HG02588 (cell line): ENCODE measurements at regions not wholly inside any gene's neighbourhood (a gene's known extent, or its start where the extent isn't known, plus 50 kb on each side); places are given as distances from the start of the nearest gene placed in this dataset.
"Not testable (repeated sequence)": the region's sequence is repeated elsewhere in the genome, so short reads cannot be mapped to it uniquely, and the experiment has no call there.

Experiments used
- ATAC-seq: cut with Tn5 transposase; IDR thresholded peaks from one replicate; pipeline ENCODE4 v1.9.1; 2021; ENCODE audit warnings: mild to moderate bottlenecking, moderate library complexity; ENCODE audit not compliant: unreplicated experiment

DNA sequence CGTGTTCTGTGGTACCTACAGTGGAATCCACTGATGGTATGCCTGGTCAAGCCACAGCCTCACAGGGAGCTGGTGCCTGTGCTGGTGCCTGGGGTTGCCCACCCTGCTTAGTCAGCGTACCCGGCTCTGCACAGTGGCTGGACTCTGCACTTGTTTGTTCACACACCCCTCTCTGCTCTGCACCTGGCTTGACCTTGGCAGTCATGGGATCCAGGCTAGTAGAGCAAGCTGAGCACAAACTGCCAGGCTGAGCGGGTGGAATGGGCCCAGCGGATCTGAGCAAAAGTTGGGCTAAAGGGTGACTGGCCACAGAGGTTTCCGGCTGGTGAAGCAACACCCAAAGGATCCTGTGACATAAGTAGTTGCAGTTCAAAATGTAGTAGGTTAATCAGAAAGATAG is 163.5 kb downstream of the CDH19 start:
- ATAC-seq: no peak

DNA sequence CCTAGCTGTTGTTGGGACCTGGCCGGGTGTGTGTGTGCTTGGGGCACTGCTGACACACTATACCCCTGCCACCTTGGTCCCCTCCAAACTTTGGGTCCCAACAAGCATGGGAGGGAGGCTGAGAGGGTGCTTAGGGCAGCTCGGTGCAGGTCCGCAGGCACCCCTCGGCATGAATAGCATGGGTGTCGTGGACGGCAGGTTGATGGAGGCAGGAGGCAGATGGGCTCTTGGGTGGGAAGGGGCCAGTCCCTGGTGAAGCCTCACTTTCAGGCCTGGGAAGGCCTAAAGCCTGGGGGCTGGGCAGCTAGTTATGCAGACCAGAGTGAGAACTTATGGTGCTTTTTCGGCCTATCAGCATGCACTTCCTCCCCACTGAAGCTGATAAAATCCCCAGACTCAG is 164.2 kb downstream of the CDH19 start:
- no peak for ATAC-seq

DNA sequence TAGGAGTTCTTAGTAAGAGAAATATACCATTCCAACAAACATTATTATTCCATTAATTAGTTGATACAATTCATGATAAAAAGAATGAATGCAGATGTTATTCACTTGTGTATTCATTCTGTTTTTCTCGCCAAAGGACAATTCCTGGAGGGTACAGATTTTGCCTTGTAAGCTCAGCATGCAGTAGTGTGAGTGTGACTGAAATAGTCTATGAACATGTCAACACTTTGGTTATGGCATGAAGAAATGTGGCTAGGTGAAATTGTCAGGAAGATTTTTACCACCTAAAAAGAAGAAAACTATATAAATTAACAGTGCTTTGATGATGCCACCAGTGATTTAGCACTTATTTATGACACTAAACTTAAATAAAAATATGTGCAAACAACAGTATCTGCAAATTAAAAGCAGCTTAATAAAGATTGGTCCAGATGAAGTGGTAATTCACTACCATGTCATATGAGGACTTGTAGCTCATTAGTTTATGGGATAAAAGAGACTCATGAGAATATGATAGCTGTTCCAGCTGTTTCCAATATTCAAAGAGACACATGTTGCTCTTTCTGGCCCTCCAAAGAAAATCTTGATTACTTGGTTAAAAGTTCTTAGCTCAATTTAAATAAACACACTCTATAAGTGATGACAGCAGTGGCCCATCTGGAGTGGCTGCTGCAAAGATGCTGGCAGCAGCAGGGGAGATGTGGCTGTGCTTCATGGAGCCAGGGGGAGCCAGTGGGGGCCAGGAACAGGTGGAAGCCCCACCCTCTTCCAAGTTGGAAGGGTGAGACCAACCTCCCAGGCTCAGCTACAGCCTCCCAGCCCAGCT is 165.0 kb downstream of the CDH19 start:
- ATAC-seq: no peak

DNA sequence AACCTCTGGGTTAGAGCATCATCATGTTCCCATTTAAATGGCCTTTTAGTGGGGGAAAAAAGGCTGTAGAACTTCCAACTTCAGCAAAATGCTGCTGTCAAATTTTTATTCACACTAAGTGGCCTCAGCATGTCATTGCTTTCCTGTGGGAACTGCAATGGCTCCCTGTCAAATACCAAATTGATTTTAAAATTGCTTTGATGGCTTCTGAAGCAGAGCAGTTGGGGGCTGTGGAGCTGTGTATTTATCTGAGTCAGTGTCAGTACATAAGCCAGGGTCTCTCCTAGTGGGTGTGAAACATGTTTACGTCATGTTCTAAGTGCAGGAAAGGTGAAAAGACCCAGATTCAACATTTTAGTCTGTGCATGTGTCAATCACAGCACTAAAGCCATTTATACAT is 171.3 kb downstream of the CDH19 start:
- ATAC-seq: no peak

DNA sequence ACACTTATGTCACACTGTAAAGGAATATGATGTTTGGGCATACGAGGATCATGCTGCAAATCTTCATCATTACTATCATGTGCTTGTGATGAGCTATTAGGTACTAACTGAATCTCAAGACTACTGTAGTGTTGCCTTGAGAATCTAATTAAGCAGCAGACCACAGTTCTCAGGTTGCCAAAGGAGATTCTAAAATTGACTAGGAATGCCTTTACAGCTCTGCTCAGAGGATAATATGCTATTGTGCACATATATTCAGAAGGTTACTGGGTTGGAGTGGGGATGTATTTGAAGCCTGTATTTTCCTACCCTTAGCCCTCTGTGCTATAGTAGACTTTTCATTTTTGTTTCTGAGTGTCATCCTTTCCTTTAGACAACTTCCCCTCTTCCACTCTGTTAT is 175.1 kb downstream of the CDH19 start:
- no peak for ATAC-seq

DNA sequence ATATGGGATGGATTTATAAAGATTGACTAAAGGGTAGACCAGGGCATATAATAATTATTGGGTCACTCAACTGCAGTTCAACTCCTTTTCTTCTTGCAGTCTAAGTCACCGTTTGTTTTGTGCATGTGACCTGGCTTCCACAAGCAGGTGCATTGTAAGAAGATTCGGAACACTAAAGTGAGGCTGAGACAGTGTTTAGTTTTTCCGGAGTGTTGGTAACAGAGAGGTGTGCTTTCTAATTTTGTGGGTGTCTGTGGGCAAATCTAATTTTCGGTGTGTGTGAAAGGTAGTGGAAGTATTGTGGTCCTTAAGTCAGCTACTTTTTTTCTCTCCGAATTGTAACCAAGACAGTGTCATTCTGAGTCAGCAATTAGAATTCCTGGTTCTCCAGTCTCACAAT is 184.5 kb downstream of the CDH19 start:
- no peak for ATAC-seq

DNA sequence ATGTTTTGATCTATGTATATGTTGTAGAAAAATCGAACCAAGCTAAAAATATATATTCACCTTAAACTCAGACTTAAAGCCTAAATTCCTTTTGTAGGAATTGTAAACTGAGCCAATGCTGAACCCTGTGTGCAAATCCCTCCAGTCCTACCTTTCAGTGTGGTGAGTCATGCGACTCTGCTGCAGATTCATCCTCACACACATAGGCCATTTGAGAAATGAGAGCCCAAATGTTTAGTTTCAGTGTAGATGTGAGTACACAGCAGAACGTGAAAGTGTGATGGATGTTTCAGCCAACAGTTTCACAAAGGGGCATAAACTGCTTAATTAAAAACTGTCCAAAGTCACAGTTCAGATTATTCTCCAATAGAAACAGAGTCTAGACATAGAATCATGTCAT is 193.2 kb downstream of the CDH19 start:
- ATAC-seq: no peak

DNA sequence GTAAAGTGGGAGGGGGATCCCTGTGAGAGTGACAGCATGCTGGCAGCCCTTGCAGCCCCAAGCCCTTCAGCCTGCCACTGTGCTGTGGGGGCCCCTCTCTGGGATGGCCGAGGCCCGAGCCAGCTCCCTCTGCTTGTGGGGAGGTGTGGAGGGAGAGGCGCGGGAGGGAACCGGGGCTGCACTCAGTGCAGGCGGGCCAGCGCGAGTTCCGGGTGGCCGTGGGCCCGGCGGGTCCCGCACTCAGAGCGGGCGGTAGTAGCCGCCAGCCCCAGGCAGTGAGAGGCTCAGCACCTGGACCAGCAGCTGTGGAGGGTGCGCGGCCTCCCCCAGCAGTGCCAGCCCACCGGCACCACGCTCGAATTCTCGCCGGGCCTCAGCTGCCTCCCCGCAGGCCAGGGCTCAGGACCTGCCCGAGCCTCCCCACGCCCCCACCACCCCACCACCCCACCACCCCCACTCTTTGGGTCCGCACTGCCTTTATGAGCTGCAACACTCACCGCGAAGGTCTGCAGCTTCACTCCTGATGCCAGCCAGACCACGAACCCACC is 208.1 kb downstream of the CDH19 start:
- no peak for ATAC-seq

DNA sequence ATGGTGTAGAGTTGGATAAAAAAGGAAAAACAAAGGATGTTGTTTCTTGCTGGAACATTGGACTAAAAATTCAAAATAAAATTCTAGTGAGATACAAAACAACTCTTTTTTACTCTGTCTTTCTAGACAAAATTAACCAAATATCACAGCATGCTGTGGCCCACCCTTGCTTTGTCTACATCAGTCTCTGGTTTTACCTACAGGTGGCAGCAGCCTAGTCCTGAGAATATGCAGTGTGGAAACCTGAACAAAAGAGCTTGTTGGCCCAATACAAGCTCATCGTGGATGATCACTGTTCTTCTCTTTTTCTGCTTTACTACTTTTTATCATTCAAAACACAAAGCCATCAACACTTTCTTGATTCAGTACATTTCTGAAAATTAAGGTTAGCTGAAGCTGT is 210.4 kb downstream of the CDH19 start:
- no peak for ATAC-seq

DNA sequence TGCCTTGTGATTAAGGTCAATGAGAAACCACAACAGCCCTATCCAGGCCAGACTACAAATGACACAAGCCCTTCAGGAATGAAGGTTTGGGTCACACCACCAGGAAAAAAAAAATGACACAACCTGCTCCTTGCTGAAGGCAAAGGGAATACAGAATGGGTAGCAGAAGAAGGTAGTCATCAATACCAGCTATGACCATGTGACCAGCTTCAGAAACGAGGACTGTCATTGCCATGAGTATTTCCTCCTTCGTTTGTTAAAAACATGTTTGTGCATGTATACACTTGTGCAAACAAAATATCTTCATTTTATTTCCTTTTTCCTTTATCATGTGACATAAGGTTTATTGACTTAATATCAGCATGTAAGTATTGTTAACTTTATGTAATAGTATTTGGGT is 226.6 kb downstream of the CDH19 start:
- ATAC-seq: no peak

DNA sequence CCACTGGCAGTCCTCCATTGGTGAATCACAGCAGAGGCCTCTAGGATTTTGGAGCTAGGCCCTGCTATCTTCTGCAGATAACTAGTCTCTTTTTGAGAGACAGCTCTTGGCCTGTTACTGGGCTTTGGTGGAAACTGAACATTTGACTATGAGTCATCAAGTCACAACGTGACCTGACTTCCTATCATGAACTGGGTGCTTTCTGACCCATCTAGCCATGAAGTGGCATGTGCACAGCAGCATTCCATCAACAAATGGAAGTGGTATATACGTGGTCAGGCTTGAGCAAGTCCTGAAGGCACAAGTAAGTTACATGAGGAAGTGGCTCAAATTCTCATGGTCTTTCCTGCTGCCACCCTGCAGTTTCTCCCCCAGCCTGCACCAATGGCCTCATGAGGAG is 228.5 kb downstream of the CDH19 start:
- ATAC-seq: not testable (repeated sequence)

DNA sequence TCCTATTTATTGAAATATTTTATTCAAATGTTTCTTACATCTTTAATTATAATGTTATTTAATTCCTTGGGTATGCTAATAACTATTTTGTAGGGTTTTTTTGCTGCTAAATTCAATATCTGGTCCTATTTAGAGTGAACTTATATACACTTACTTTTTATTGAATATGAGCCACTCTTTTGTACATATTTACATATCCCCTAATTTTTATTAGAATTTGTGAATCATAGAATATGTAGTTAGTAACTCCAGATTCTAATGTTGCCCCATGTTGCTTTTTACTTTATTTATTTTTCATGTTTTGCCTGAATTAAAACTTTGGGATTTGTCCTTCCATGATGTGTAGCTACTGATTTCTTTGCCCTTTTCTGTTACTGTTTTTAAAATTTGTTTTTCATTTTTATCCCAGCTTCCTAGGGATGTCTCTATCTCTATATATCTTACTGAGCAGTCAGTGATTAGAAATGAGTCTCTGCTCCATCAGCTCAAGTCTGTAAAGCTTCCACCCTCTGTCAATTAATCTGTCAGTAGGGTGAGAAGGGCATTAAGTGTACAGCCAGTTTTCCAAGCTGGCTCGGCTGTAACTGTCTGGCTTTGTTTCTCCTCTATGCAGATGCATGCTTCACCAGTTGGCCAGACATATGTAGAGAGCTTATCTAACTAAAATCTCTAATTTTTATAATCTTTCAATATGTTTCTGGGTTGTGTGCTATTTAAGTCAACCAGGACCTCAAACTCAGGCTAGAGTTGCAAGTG is 256.9 kb downstream of the CDH19 start:
- no peak for ATAC-seq

DNA sequence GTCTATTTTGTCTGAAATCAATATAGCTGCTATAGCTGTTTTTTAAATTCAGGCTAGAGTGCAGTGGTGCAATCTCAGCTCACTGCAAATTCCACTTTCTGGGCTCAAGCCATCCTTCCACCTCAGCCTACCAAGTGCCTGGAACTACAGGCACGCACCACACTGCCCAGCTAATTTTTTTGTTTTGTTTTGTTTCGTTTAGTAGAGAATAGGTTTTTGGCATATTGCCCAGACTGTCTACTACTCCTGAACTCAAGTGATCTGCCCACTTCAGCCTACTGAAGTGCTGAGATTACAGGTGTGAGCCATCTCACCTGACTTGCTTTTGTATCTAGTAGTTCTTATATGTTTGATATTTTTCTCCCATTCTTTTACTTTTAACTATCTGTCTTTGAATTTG is 259.7 kb downstream of the CDH19 start:
- ATAC-seq: no peak

DNA sequence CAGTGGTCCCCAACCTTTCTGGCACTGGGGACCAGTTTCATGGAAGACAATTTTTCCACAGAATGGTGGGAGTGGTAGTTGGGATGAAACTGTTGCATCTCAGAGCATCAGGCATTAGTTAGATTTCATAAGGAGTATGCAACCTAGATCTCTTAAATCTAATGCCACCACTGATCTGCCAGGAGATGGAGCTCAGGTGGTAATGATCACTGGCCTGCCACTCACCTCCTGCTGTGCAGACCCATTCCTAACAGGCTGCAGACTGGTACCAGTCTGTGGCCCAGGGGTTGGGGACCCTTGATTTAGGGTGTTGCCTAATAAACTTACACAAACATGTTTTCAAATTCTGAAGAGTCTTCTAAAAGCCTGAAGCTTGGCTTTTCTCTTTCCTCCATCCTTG is 261.3 kb downstream of the CDH19 start:
- ATAC-seq: no peak

DNA sequence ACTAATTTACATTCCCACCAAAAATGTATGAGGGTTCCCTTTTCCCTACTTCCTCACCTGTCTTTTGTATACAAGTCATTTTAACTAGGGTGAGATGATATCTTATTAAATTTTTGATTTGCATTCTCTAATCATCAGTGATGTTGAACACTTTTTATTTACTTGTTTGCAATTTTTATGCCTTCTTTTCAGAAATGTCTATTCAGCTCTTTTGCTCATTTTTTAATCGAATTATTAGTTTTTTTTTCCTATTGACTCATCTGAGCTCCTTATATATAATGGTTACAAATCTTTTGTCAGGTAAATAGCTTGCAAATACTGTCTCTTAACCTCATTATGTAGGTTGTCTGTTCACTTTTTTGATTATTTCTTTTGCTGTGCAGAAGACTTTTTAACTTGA is 269.4 kb downstream of the CDH19 start:
- no peak for ATAC-seq

DNA sequence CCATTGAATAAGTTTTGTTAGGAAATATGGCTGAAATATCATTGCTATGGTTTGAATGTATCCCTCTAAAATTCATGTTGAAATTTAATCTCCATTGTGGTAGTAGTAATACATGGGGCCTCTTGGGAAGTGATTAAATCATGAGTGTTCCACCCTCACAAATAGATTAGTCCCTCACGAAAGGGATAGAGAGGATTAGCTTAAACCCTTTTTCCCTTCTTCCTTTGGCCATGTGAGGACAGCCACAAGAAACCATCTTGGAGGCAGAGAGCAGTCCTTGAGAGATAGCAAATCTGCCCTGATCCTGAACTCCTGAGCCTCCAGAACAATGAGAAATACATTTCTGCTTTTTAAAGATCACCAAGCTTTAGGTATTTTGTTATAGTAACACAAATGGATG is 274.2 kb downstream of the CDH19 start:
- ATAC-seq: no peak

DNA sequence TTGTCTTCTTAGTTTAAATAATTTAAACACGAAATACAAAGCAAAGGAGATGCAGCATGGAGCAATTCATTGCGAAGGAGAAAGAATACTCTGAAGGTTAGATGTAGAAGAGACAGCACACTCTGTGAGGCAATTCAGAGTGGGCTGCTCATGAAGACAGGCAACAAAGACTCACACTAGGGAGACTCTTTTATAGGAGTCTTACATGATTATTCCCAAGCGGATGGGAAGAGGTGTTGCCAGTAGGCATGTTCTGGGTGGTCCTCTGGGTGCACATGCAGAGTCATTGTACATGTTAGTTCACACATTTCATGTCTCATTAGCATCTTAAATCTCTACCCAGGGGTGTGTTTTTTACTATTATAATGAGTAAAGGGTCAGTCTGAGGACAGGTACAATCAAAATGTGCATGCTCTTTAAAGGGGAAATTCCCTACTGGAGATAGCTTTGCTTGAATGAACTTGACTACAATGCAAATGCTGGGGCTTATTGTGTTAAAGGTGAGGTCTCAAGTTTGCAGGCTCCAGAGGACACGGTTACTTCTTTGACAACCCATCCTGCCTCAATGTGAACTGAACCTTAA is 275.5 kb downstream of the CDH19 start:
- no peak for ATAC-seq

DNA sequence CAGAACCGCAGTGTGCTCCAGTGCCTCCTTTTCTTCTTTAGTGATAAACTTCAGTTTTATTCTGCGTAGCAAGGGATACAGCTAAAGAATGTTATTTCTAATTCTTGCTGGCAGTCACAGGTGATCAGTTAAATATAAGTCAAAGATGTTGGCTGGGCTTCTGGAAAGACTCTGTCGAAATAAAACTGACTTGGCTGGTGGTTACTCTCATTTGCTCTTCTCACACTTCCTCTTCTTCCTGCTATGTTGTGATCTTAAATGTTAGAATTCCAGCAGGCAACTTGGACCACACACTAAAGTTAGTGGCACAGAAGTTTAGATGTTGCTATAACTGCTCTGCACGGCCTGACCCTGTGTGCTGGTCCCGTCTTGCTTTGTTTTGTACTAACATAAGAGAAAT is 278.6 kb downstream of the CDH19 start:
- ATAC-seq: no peak

DNA sequence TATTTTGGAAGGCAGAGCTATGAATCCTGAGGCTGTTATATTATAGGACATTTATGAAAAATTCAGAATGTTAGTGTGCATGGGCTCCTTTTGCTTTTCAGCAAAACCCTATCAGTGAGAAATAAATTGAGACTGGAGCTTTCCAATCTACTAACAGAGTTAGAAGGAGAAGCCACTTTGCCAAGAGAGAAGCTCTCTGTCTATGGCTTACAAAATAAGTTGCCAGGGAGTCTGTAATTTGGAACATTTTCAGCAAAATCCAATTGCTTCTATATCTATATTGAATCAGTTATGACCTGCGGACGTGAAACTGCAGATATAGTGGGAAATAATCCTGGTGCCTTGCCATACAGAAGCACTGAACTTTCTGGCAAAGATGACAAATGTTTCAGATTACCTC is 279.3 kb downstream of the CDH19 start:
- no peak for ATAC-seq

DNA sequence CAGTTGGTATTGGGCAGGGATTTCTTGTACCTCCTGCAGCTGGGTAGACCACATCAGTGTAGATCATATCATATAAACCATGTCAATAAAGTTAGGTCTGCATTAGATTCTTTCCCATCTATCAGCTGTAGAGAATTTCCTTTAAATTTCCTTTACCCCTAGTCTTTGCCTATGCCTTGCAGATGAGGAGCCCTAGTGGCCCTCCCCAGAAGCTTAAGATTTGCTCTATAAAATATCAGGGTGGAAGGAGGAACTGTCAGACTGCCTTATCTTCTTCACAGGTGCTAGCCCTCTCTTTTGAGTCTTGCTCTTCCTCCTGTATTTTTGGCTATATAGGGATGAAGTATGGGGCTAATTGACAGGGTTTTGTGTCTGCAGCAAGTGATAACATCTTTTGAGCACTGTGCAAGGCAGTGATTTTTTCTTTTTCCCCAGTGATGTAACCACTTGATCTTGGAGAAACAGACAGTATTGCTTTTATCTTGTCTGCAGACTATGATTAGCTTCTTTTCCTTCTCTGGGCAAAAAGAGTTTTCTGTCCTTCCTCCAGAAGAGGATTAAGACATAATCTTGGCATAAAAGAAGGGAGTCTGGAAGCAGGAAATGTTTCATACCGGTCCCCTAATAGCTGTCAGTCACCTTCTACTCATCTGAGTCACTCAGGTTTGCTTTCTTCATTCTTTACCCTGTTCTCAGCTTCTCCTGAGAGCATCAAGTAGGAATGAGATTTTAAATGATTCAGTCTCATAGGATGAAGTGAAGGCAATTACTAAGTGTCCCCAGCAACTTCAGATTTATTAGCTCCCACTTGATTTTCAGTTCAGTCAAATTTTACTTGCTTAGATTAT is 286.4 kb downstream of the CDH19 start:
- no peak for ATAC-seq

DNA sequence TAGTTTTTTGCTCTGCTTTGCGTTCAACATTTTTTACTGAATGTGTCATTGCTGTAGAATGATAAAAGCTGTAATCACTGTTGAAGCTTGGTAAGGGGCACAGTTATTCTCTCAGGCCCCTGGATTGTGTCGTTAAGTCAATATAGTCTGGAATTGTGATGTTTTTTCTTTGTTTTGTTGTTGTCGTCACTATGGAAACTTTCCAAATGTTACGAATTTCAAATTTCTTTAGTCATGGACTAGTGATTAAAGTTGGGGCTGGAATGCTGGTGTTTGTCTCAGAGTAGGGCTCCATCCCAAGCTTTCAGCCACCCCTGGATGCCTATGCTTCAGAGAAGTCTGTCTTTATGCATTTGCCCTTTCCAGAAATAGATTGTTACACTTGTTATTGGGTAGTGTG is 287.2 kb downstream of the CDH19 start:
- ATAC-seq: no peak
